ENCODE measurements at regions not wholly inside any gene's neighbourhood (a gene's known extent, or its start where the extent isn't known, plus 50 kb on each side); places are given as distances from the start of the nearest gene placed in this dataset.
A peak's percentile ranks its signal among the peaks of the same experiment; 100 is the strongest.
"Not testable (repeated sequence)": the region's sequence is repeated elsewhere in the genome, so short reads cannot be mapped to it uniquely, and the experiment has no call there.

DNA sequence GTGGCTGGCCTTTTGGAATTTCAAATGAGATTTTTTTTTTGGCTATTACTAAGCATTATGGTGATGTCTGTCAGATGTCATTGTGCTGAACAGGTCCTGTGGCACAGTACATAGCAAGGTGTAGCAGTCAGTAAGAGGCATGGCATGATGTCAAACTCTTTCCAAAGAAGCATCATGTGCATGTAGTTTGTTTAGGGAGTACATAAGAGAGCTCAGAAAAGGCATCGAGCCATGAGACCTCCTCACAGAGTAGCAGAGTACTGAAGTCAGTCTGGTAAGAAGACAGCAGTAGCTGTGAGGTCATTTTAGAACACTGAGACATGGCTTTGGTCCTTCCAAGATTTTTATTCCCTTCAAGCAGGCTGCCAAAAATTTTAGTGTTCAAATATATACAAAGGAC is 134.9 kb upstream of the SPRED1 start:
- DNase-seq (ENCODE audit: low read depth), result no peak

GRCh38 chr15:38119865-38120264 is 132.8 kb upstream of the SPRED1 start:
- DNase-seq (ENCODE audit: low read depth), result not testable (repeated sequence)

DNA sequence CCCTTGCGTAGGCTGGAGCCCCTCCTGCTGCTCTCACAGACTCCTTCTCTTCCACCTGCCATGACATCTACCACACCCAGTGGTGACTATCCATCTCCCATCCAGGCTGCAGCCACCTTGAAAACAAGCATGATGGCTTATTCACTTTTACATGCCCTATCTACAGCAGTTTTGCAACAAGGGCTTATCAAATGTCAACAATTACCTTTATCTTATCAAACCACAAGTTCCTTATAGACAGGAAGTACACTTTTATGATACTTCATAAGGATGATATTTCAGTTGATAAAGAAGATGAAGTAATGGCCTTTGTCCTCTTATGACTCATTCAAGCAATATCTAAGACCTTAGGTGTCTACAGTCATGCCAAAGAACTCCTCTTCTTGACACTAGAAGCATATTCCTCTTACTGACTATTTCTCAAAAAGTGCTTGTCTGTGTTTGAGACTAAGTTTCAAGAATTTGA is 125.3 kb upstream of the SPRED1 start:
- DNase-seq (ENCODE audit: low read depth), result no peak

GRCh38 chr15:38128341-38128781 is 124.3 kb upstream of the SPRED1 start:
- DNase-seq (ENCODE audit: low read depth), result peak; percentile 35

DNA sequence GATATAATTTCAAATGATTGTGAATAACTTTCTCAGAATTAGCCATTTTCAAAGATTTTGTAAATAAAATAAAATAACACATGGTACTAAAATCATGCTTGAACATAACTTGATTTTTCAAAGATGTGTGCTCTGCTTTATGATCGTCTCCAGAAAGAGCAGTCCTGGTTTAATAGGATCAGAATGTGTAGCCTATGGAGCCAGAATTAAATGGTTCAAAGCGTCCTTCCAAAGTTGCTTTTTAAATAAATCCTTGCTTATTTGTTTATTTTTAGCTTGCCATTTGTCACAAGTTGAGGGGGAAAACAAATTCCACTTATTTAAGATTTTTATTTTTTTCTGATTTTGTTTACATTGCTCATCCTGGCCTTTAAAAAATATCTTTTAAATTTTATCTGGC is 123.7 kb upstream of the SPRED1 start:
- no peak for DNase-seq (ENCODE audit: low read depth)

DNA sequence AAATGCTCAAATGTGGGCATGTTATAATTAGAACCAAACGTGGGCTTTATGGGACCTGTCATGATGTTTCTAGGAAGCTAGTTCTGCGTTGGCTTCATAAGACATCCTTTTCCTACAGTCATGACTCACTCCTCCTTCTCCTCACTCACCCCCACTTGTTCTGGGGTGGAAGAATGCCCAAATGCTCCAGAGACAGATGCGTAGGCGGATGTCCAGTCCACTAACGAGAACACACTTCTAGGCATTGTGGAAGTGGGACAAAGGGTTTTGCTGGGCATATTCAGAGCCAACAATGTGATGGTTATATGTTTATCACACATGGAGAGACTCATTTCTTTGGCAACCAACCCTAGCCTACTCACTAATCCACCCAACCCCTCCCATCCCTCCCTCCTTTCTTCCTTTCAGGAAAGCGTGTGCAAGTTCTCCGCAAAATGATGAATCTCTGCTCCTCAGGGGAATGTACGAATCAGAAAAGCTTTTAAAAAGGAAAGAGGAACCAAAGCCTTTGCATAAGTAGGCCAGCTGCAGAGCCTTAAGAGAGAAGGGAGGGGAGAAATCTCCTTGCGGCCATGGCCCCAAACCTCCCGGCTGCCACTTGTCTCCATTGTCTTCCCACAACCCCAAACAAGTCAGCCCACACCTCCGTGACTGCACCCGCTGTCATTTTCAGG is 123.0 kb upstream of the SPRED1 start:
- DNase-seq (ENCODE audit: low read depth), result peak; percentile 94

DNA sequence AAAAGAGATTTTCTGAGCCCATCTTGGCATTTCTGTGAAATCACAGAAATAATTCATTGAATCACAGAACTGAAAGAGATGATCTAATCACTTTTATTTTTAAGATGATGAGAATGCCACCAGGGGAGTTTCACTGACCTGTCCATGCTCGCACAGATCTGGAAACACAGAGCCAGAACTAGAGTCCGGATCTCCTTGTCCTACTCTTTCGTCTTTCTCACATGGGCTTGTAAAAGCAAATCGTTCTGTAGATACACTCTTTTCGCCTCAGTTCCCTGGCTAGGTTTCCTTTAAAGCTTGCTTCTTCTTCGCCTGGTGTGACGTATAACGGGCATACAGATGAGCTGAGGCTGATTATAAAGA is 122.5 kb upstream of the SPRED1 start:
- DNase-seq (ENCODE audit: low read depth), result no peak

DNA sequence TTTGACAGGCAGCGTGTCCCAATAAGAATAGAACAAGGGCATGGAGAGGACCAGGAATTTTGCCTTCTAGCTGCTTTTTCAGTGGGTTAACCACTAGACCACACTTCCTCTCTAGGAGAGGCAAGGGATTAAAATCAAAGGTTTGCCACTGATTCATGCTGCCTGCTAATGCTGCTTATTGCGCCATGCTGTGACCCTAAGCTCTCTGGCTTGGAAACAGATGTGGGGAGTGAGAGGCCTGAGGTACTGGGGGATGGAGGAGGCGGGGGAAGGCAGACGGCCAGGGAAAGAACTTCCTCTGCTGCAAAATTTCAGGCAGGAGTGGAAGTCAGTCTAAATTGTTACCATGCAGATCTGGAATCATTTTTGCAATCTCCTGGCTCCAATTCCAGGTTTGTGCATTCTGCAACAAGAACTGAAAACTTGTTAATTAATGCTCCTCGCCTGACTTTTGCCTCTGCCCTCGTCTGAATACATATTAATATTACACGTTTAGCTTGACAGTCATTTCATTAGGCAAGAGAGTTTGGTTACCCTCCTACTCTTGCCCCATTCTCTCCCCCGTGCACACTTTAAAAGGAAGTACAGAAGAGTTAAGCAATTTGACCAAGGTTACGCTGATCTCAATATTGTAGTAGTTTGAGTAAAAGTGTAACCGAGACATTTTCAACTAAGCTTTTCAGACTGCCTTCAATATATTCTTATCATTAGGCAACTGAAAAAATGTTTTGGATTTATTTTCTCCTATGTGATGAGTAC is 121.7 kb upstream of the SPRED1 start:
- peak; percentile 93 for DNase-seq (ENCODE audit: low read depth)

DNA sequence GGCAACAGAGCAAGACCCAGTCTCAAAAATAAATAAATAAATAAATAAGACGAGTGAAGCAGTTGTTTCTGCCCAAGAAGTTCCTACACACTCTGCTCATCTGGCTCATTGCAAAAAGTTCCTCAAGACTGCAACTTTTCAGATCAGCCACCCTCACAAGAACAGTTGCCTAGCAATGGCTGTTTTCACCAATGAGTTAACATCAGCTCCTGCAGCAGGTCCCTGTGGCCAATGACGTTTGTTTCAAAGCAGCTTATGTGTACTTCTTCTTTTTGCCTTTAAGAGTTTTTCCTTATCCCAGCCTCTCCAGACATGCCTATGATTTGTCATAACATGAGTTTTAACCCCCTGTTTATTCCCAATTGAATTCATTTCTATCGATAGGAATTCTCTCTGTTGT is 118.4 kb upstream of the SPRED1 start:
- no peak for DNase-seq (ENCODE audit: low read depth)

DNA sequence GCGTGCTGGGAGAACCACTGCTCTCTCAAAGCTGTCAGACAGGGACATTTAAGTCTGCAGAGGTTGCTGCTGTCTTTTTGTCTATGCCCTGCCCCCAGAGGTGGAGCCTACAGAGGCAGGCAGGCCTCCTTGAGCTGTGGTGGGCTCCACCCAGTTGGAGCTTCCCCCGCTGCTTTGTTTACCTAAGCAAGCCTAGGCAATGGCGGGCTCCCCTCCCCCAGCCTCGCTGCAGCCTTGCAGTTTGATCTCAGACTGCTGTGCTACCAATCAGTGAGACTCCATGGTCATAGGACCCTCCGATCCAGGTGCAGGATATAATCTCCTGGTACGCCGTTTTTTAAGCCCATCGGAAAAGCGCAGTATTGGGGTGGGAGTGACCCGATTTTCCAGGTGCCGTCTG is 110.4 kb upstream of the SPRED1 start:
- DNase-seq (ENCODE audit: low read depth), result not testable (repeated sequence)

DNA sequence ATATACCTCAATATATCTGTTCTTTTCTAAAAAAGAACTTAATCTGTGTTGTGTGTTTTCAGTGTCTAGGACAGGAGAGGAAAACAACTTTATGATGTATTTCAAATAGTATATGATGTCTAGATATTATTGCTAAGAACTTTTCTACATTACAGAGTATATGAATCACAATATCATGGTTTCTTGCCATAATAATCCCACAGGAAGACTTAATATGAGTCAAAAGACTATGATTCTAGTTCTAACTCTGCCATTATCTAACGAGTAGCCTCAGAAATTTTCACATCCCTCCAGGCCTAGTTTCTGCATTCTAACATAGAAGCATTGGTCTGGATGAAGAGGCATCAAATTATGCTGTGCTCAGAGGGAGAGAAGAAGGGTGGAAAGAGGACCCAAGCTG is 107.7 kb upstream of the SPRED1 start:
- no peak for DNase-seq (ENCODE audit: low read depth)

DNA sequence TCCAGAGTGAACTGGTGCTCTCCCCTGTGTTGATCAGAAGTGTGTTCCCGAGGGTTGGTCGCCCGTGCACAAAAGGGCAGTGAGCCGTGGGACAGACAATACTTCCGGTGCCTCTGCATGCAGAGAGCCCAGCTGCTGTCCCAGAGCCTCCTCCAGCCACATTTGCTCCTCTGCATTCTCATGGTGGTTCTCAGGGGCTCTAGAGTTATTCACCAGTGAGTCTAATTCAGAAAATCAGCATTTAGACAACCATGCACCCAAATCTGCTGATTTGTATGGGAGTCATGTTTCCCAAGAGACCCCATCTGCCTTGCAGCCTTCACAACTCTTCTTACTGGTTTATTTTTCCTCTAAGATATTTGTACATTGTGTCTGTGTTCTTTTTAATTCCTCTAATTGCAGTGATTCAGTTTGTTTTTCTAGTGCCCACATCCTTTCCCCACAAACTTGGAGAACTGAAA is 107.0 kb upstream of the SPRED1 start:
- DNase-seq (ENCODE audit: low read depth), result peak; percentile 66

- no peak for DNase-seq (ENCODE audit: low read depth)
Measured at GRCh38 chr15:38147246-38147645, 105.4 kb upstream of the SPRED1 start.

GRCh38 chr15:38148471-38148870 is 104.2 kb upstream of the SPRED1 start:
- no peak for DNase-seq (ENCODE audit: low read depth)

GRCh38 chr15:38149315-38149714 is 103.3 kb upstream of the SPRED1 start:
- DNase-seq (ENCODE audit: low read depth), result no peak

- DNase-seq (ENCODE audit: low read depth), result no peak
Measured at GRCh38 chr15:38150148-38150547, 102.5 kb upstream of the SPRED1 start.

DNA sequence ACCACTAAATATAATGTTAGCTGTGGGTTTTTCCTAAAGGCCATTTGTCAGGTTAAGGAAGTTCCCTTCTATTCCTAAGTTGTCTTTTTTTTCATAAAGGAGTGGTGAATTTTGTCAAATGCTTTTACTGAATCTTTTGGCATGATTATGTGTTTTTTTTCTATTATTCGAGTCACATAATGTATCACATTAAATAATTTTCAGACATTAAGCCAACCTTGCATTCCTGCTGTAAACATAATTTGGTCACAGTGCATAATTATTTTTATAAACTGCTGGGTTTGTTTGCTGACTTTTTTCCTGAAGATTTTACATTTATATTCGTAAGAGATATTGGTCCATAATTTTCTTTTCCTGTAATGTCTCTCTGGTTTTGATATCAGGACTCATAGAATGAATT is 101.8 kb upstream of the SPRED1 start:
- DNase-seq (ENCODE audit: low read depth), result no peak

DNA sequence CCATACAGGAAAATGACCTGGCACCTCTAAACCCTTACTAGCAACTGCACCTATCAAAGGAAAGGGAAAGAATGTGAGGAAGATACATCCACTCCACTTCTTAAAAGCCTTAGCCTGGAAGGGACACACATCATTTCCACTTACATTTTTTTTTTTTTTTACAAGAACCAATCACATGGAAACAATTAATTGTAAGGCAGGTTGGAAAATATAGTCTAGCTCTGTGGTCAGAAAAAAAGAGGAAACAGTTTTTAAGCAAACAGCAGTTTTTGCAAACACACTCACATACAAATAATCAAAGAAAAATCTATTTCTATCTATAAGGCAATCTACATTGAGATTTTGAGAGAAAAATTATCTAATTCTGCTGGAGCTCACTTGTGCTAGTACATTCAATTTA is 98.9 kb upstream of the SPRED1 start:
- DNase-seq (ENCODE audit: low read depth), result no peak

GRCh38 chr15:38154255-38154654 is 98.4 kb upstream of the SPRED1 start:
- no peak for DNase-seq (ENCODE audit: low read depth)

DNA sequence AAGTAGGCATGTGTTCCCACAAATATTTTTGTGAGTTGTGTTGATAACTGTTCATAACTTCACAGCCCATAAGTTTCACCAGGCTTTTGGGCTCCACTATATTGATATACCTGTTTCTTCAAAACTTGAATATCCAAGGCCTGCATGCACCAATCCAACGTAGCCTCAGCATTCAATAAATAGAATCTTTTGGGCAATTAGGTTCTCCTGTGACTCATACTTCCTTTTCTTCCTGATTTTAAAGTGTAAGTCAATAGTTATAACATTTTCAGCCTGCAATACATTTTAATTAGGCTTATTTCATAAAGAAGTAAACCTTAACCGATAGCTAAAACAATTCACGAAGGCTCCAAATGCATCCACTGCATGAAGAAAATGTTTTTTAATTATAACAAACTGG is 97.8 kb upstream of the SPRED1 start:
- no peak for DNase-seq (ENCODE audit: low read depth)

- DNase-seq (ENCODE audit: low read depth), result no peak
Measured at GRCh38 chr15:38163658-38164057, 89.0 kb upstream of the SPRED1 start.

DNA sequence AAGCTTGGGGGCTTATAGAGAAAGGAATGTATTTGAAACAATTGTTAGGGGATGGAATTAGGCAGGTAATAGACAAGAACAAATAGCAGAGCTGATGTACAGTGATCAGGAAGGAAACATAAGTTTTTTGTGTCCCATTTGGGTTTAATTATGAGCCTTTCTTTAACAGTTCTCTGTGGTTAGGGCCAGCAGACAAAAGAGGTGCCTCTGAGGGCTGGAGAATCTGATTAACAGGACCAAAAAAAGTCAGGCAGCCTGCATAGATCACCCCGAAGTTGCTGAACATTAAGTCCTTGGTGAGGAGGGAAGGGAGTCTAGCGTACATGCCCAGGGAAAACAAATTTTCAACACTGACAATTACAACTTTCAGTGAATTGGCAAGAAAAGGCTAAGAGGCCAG is 88.6 kb upstream of the SPRED1 start:
- DNase-seq (ENCODE audit: low read depth), result no peak

GRCh38 chr15:38164507-38164906 is 88.1 kb upstream of the SPRED1 start:
- no peak for DNase-seq (ENCODE audit: low read depth)

All from myocyte (in vitro differentiated cells).